Erythroblast (primary cell): ENCODE measurements at regions not wholly inside any gene's neighbourhood (a gene's known extent, or its start where the extent isn't known, plus 50 kb on each side); places are given as distances from the start of the nearest gene placed in this dataset.

Experiments used
- GATA1 ChIP-seq: IDR thresholded peaks from 2 replicates; pipeline ENCODE4 v1.6.1; 2011; ENCODE audit warnings: low read depth, mild to moderate bottlenecking, control low read depth, low read length, moderate library complexity
- POLR2A ChIP-seq: IDR thresholded peaks from 2 replicates; pipeline ENCODE4 v1.6.1; 2011; ENCODE audit warnings: mild to moderate bottlenecking, low read length

DNA sequence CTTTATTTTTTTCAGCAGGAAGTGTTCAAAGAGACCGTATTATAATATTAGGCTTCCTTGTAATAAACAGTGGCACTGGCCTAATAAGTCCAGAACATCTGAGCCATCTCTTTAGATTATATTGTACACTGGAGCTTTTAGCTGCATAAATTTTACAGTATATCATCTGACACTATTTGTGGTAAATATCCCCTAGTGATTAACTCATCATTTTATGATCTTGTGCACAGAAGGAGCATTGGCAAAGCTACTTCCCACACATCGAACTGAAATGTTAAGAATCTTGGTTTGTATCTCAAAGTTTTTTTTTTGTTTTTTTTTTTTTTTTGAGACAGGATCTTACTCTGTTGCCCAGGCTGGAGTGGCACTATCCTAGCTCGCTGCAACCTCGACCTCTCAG, 162.7 kb downstream of the HIPK3 start:
- no peak for TF ChIP-seq POLR2A
- TF ChIP-seq GATA1, result no peak
